Thyroid gland (tissue), 4 donors: ENCODE measurements at regions not wholly inside any gene's neighbourhood (a gene's known extent, or its start where the extent isn't known, plus 50 kb on each side); places are given as distances from the start of the nearest gene placed in this dataset.

Experiments used
- CTCF ChIP-seq, 6 experiments: fragments of 200-600 bp in 3 of 6; fragments of 450-650 bp in 3 of 6; sonication (generic) in 3 of 6; IDR thresholded peaks; one replicate each; pipeline ENCODE4 v1.5.1; 2016 to 2019; ENCODE audit warnings: antibody characterized with exemption in 6 of 6, mild to moderate bottlenecking in 2 of 6, inconsistent platforms in 1 of 6, moderate library complexity in 1 of 6
- POLR2A ChIP-seq, 2 donors: fragments of 450-650 bp; IDR thresholded peaks; one replicate each; pipeline ENCODE4 v1.6.1; 2017; ENCODE audit warnings: antibody characterized with exemption in 2 of 2, mild to moderate bottlenecking in 2 of 2, moderate library complexity in 1 of 2

DNA sequence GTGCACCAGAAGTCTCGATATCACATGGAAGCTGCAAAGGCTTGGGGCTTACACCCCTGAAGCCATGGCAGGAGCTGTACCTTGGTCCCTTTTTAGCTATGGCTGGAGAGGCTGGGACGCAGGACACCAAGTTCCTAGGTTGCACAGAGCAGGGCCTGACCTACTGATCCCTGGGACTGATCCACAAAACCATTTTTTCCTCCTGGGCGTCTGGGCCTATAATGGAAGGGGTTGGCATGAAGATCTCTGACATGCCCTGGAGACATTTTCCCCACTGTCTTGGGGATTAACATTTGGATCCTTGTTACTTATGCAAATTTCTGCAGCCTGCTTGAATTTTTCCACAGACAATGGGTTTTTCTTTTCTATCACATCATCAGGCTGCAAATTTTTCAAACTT is 286.7 kb upstream of the PTPRD start:
- no peak for TF ChIP-seq CTCF (IDR thresholded peaks at IDR 0.05)
- TF ChIP-seq POLR2A (IDR thresholded peaks at IDR 0.05): no peak
